AG04449 (cell line): ENCODE measurements at regions not wholly inside any gene's neighbourhood (a gene's known extent, or its start where the extent isn't known, plus 50 kb on each side); places are given as distances from the start of the nearest gene placed in this dataset.

Experiments
- CTCF ChIA-PET: fragments of 350-600 bp; formaldehyde crosslinking; extraction: SDS; loops from one replicate; lab custom pipeline; 2021; ENCODE audit warnings: antibody characterized with exemption; lab: Yijun Ruan, JAX
- POLR2A ChIA-PET: fragments of 400-600, 350-600 bp; formaldehyde crosslinking; extraction: SDS; loops from one replicate; lab custom pipeline; 2020; ENCODE audit warnings: antibody characterized with exemption, inconsistent platforms; lab: Yijun Ruan, JAX
- DNase-seq: peaks from one replicate; pipeline ENCODE4 v3.0.0-alpha.2; 2010; ENCODE audit warnings: low read depth, low spot score
- H3K4me3 ChIP-seq: 2 replicates; pipeline ENCODE4 v1.5.1; 2011; ENCODE audit warnings: low read depth, mild to moderate bottlenecking, control low read depth, low read length
- TF ChIP-seq, protein P1 (sequence below): IDR thresholded peaks from one replicate; pipeline ENCODE4 v1.5.1; 2011; ENCODE audit warnings: mild to moderate bottlenecking, moderate library complexity, low read length, control low read depth, inconsistent platforms; ENCODE audit not compliant: insufficient read depth; ENCODE audit errors: missing control alignments

DNA sequence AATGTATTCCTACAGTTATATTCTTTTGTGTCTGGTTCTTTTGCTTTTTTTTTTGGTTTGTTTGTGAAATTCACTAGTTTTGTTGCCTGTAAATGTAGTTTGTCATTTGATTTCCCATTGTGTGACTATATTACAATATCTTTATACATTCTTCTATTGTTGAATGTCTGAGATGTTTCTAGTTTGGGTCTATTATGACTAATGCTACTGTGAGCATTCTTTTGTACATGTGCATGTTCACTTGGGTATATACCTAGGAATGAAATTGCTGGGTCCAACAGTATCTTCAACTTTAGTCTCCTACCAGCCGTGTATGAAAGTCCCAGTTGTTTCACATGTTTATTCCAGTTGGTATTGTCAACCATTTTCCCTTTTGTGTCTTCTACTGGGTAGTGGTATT is 112.7 kb upstream of the RBMS1 start:
- H3K4me3 ChIP-seq = no peak overlapping the region
- POLR2A ChIA-PET = no interaction called here
- TF ChIP-seq, protein P1, sequence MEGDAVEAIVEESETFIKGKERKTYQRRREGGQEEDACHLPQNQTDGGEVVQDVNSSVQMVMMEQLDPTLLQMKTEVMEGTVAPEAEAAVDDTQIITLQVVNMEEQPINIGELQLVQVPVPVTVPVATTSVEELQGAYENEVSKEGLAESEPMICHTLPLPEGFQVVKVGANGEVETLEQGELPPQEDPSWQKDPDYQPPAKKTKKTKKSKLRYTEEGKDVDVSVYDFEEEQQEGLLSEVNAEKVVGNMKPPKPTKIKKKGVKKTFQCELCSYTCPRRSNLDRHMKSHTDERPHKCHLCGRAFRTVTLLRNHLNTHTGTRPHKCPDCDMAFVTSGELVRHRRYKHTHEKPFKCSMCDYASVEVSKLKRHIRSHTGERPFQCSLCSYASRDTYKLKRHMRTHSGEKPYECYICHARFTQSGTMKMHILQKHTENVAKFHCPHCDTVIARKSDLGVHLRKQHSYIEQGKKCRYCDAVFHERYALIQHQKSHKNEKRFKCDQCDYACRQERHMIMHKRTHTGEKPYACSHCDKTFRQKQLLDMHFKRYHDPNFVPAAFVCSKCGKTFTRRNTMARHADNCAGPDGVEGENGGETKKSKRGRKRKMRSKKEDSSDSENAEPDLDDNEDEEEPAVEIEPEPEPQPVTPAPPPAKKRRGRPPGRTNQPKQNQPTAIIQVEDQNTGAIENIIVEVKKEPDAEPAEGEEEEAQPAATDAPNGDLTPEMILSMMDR = no peak
- no peak for DNase-seq
- CTCF ChIA-PET = interaction anchor here (0.6 kb wide), 1 partner anchor 179 kb away, joined by 3 read pairs; no protein-coding TSS in a partner anchor

DNA sequence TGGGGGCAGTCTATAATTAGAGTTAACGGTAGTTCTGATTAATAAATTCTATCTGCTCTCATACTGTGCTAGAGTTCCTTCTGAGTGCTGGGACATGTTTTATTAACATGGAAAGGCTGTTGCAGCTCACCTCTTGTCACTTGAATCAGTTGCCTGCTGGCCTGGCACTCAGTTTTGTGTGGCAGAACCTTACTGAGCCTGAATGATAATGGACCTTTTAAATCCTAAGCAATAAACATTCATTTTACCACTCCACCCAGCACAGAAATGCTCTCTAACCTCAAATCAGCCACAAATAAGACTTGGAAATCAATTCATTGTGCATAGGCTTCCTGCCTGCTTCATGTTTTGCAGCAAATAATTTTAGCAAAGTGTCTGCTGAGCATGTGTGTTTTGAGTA is 115.0 kb upstream of the RBMS1 start:
- H3K4me3 ChIP-seq = no peak overlapping the region
- ChIA-PET POLR2A (no interaction called here), CTCF (no interaction called here)
- no peak for DNase-seq
- TF ChIP-seq, protein P1 = no peak

- no peak for DNase-seq
- no peak overlapping the region for H3K4me3 ChIP-seq
- ChIA-PET POLR2A (no interaction called here), CTCF (no interaction called here)
- TF ChIP-seq, protein P1 = no peak
These were observed 115.7 kb upstream of the RBMS1 start for GRCh38 chr2:160609346-160609745.

- no peak for DNase-seq
- TF ChIP-seq, protein P1 = no peak
- H3K4me3 ChIP-seq = no peak overlapping the region
- CTCF ChIA-PET = no interaction called here
- POLR2A ChIA-PET = no interaction called here
These were observed 116.4 kb upstream of the RBMS1 start for GRCh38 chr2:160610041-160610440.

DNA sequence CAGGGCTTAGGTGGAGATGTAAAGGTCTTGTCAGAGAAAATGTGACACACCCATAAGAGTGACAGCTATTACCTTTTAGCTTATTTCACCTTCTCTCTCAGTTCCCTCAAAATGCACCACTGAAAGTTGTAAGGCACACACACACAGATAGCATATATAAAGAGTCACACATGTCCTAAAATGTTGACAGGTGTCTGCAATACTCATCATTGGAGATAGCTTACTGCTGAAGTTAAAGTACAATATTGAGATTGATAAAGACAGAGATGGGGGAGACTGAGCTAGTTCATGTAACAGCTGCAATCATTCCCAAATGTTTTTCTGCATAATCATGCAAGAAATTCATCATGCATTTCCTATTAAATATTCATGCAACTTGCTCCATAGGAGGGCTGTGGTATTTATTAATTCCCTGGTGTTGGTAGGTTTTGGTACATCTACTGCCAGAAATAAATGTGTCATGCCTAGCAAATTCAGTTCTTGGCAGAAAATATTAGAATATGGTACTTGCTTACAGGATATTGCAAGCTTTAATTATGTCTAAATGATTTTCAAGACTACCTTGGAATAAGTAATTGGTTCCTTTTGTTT is 118.8 kb upstream of the RBMS1 start:
- CTCF ChIA-PET = interaction anchor here (0.8 to 1.8 kb wide), 4 partner anchors 30 to 402 kb away, joined by 3 to 4 read pairs (median 3); no protein-coding TSS in a partner anchor
- H3K4me3 ChIP-seq = no peak overlapping the region
- TF ChIP-seq, protein P1 = no peak
- POLR2A ChIA-PET = no interaction called here
- no peak for DNase-seq

- TF ChIP-seq, protein P1 = no peak
- CTCF ChIA-PET = interaction anchor here (0.8 to 1.5 kb wide), 4 partner anchors 31 to 404 kb away, joined by 3 read pairs; no protein-coding TSS in a partner anchor
- no peak overlapping the region for H3K4me3 ChIP-seq
- no peak for DNase-seq
- POLR2A ChIA-PET = no interaction called here
These were observed 120.0 kb upstream of the RBMS1 start for GRCh38 chr2:160613466-160614153.
